HUES6 (cell line): ENCODE measurements at regions not wholly inside any gene's neighbourhood (a gene's known extent, or its start where the extent isn't known, plus 50 kb on each side); places are given as distances from the start of the nearest gene placed in this dataset.

Experiments used
- H3K27ac ChIP-seq: 2 replicates; pipeline ENCODE4 v1.7.0; 2013; ENCODE audit warnings: low read depth, mild to moderate bottlenecking, low read length, inconsistent platforms
- H3K27me3 ChIP-seq: 2 replicates; pipeline ENCODE4 v1.6.1; 2013; ENCODE audit warnings: low read length; ENCODE audit not compliant: control insufficient read depth, insufficient read depth
- H3K36me3 ChIP-seq: 2 replicates; pipeline ENCODE4 v1.6.1; 2013; ENCODE audit warnings: low read length; ENCODE audit not compliant: control insufficient read depth, insufficient read depth
- H3K4me1 ChIP-seq: 2 replicates; pipeline ENCODE4 v1.6.1; 2013; ENCODE audit warnings: low read length; ENCODE audit not compliant: control insufficient read depth, insufficient read depth
- H3K4me3 ChIP-seq: 2 replicates; pipeline ENCODE4 v1.5.1; 2013; ENCODE audit warnings: low read depth, low read length
- H3K9ac ChIP-seq: one replicate; pipeline ENCODE4 v1.6.1; 2013; ENCODE audit warnings: mild to moderate bottlenecking, low read length
- H3K9me3 ChIP-seq: 2 replicates; pipeline ENCODE4 v1.6.1; 2013; ENCODE audit warnings: low read depth, low read length; ENCODE audit not compliant: control insufficient read depth, insufficient read depth

GRCh38 chr20:19901226-19901625 is 115.9 kb upstream of the NAA20 start:
- Histone ChIP-seq H3K27ac (no peak overlapping the region), H3K9me3 (peaks cover 12% of the 10 kb centered on the region), H3K4me1 (no peaks in the 10 kb centered on the region), H3K27me3 (no peaks in the 10 kb centered on the region), H3K36me3 (no peaks in the 10 kb centered on the region), H3K4me3 (no peak overlapping the region), H3K9ac (no peak overlapping the region)

GRCh38 chr20:19903168-19903811 is 113.9 kb upstream of the NAA20 start:
- Histone ChIP-seq H3K4me3 (no peak overlapping the region), H3K27me3 (no peaks in the 10 kb centered on the region), H3K4me1 (no peaks in the 10 kb centered on the region), H3K9ac (no peak overlapping the region), H3K9me3 (peaks cover 12% of the 10 kb centered on the region), H3K27ac (no peak overlapping the region), H3K36me3 (no peaks in the 10 kb centered on the region)

GRCh38 chr20:19907326-19908056 is 109.7 kb upstream of the NAA20 start:
- H3K27ac ChIP-seq: no peak overlapping the region
- no peaks in the 10 kb centered on the region for H3K9me3 ChIP-seq
- H3K27me3 ChIP-seq: no peaks in the 10 kb centered on the region
- no peaks in the 10 kb centered on the region for H3K4me1 ChIP-seq
- no peak overlapping the region for H3K9ac ChIP-seq
- H3K4me3 ChIP-seq: no peak overlapping the region
- no peaks in the 10 kb centered on the region for H3K36me3 ChIP-seq

GRCh38 chr20:19908576-19908975 is 108.6 kb upstream of the NAA20 start:
- no peak overlapping the region for H3K27ac ChIP-seq
- H3K27me3 ChIP-seq: no peaks in the 10 kb centered on the region
- H3K36me3 ChIP-seq: no peaks in the 10 kb centered on the region
- no peaks in the 10 kb centered on the region for H3K4me1 ChIP-seq
- H3K4me3 ChIP-seq: no peak overlapping the region
- no peak overlapping the region for H3K9ac ChIP-seq
- no peaks in the 10 kb centered on the region for H3K9me3 ChIP-seq

- Histone ChIP-seq H3K27me3 (no peaks in the 10 kb centered on the region), H3K9me3 (no peaks in the 10 kb centered on the region), H3K36me3 (no peaks in the 10 kb centered on the region), H3K9ac (no peak overlapping the region), H3K27ac (no peak overlapping the region), H3K4me3 (no peak overlapping the region), H3K4me1 (no peaks in the 10 kb centered on the region)
These were observed 107.4 kb upstream of the NAA20 start for GRCh38 chr20:19909725-19910124.

GRCh38 chr20:19911810-19912382 is 105.3 kb upstream of the NAA20 start:
- H3K9me3 ChIP-seq: no peaks in the 10 kb centered on the region
- H3K27me3 ChIP-seq: no peaks in the 10 kb centered on the region
- H3K36me3 ChIP-seq: no peaks in the 10 kb centered on the region
- no peak overlapping the region for H3K27ac ChIP-seq
- no peak overlapping the region for H3K9ac ChIP-seq
- H3K4me1 ChIP-seq: peaks cover 4% of the 10 kb centered on the region; the same call in 1 of the 2 replicates
- no peak overlapping the region for H3K4me3 ChIP-seq

GRCh38 chr20:19913349-19913748 is 103.8 kb upstream of the NAA20 start:
- Histone ChIP-seq H3K27me3 (no peaks in the 10 kb centered on the region), H3K9me3 (no peaks in the 10 kb centered on the region), H3K9ac (no peak overlapping the region), H3K4me3 (no peak overlapping the region), H3K27ac (no peak overlapping the region), H3K4me1 (peaks cover 4% of the 10 kb centered on the region; the same call in 1 of the 2 replicates), H3K36me3 (no peaks in the 10 kb centered on the region)

- Histone ChIP-seq H3K27ac (no peak overlapping the region), H3K27me3 (no peaks in the 10 kb centered on the region), H3K9me3 (no peaks in the 10 kb centered on the region), H3K36me3 (no peaks in the 10 kb centered on the region), H3K9ac (no peak overlapping the region), H3K4me3 (no peak overlapping the region), H3K4me1 (peaks cover 4% of the 10 kb centered on the region; the same call in 1 of the 2 replicates)
These were observed 103.1 kb upstream of the NAA20 start for GRCh38 chr20:19913927-19914614.

- Histone ChIP-seq H3K4me3 (no peak overlapping the region), H3K4me1 (peaks cover 4% of the 10 kb centered on the region; the same call in 1 of the 2 replicates), H3K36me3 (no peaks in the 10 kb centered on the region), H3K27ac (no peak overlapping the region), H3K9me3 (no peaks in the 10 kb centered on the region), H3K9ac (no peak overlapping the region), H3K27me3 (no peaks in the 10 kb centered on the region)
These were observed 101.9 kb upstream of the NAA20 start for GRCh38 chr20:19915111-19915798.

- no peaks in the 10 kb centered on the region for H3K36me3 ChIP-seq
- H3K9me3 ChIP-seq: no peaks in the 10 kb centered on the region
- no peak overlapping the region for H3K9ac ChIP-seq
- no peak overlapping the region for H3K27ac ChIP-seq
- H3K4me1 ChIP-seq: peaks cover 9% of the 10 kb centered on the region; the same call in 1 of the 2 replicates
- no peaks in the 10 kb centered on the region for H3K27me3 ChIP-seq
- no peak overlapping the region for H3K4me3 ChIP-seq
These were observed 100.4 kb upstream of the NAA20 start for GRCh38 chr20:19916531-19917485.
